ENCODE measurements at regions not wholly inside any gene's neighbourhood (a gene's known extent, or its start where the extent isn't known, plus 50 kb on each side); places are given as distances from the start of the nearest gene placed in this dataset.

GRCh38 chr4:22029803-22030202 is 81.2 kb upstream of the KCNIP4 start:
- DNase-seq = no peak

GRCh38 chr4:22021106-22021505 is 72.5 kb upstream of the KCNIP4 start:
- DNase-seq = no peak

GRCh38 chr4:22020129-22020528 is 71.6 kb upstream of the KCNIP4 start:
- no peak for DNase-seq

GRCh38 chr4:22019676-22020075 is 71.1 kb upstream of the KCNIP4 start:
- no peak for DNase-seq

- DNase-seq = no peak
Measured at GRCh38 chr4:22014222-22014741, 65.7 kb upstream of the KCNIP4 start.

GRCh38 chr4:22003878-22004277 is 55.3 kb upstream of the KCNIP4 start:
- DNase-seq = no peak
